Breast epithelium (tissue), 3 donors: ENCODE measurements at regions not wholly inside any gene's neighbourhood (a gene's known extent, or its start where the extent isn't known, plus 50 kb on each side); places are given as distances from the start of the nearest gene placed in this dataset.

Experiments
- POLR2AphosphoS5 ChIP-seq, 3 donors: sonication (generic); formaldehyde crosslinking; IDR thresholded peaks; one replicate each; pipeline ENCODE4 v1.6.1; 2017; ENCODE audit warnings: antibody characterized with exemption in 3 of 3
- TF ChIP-seq, protein P1 (sequence below), 3 donors: fragments of 450-650 bp; IDR thresholded peaks; one replicate each; pipeline ENCODE4 v1.5.1; 2016 to 2017; ENCODE audit warnings: antibody characterized with exemption in 3 of 3, mild to moderate bottlenecking in 3 of 3, moderate library complexity in 3 of 3

DNA sequence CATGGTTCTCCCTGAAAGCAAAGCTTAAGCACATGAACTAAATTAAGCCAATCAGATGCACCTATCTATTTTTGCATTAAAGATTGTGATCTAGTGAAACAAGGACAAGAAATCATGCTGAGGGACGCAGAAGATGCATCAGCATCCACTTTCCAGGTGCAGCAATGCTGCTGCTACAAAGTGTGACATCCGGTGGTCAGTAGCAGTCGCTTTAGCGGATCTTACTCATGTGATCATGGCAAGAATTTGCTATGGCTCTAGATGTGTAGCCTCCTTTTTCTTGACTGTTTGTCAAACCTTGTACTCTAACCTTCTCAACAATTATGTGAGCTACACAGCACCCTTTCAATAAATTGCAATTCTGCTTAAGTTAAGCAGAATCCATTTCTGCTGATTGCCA is 126.8 kb upstream of the SMLR1 start:
- TF ChIP-seq, protein P1, sequence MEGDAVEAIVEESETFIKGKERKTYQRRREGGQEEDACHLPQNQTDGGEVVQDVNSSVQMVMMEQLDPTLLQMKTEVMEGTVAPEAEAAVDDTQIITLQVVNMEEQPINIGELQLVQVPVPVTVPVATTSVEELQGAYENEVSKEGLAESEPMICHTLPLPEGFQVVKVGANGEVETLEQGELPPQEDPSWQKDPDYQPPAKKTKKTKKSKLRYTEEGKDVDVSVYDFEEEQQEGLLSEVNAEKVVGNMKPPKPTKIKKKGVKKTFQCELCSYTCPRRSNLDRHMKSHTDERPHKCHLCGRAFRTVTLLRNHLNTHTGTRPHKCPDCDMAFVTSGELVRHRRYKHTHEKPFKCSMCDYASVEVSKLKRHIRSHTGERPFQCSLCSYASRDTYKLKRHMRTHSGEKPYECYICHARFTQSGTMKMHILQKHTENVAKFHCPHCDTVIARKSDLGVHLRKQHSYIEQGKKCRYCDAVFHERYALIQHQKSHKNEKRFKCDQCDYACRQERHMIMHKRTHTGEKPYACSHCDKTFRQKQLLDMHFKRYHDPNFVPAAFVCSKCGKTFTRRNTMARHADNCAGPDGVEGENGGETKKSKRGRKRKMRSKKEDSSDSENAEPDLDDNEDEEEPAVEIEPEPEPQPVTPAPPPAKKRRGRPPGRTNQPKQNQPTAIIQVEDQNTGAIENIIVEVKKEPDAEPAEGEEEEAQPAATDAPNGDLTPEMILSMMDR (IDR thresholded peaks at IDR 0.05), result no peak
- TF ChIP-seq POLR2AphosphoS5 (IDR thresholded peaks at IDR 0.05), result no peak
